ENCODE measurements at regions not wholly inside any gene's neighbourhood (a gene's known extent, or its start where the extent isn't known, plus 50 kb on each side); places are given as distances from the start of the nearest gene placed in this dataset.

GRCh38 chr11:112499153-112499880 lies 238.7 kb upstream of the PLET1 start:
- no peak overlapping the region for H3K4me3 Mint-ChIP-seq
- peaks cover 11 to 33% (median 15%) of the 10 kb centered on the region in 3 donors for H3K27me3 Mint-ChIP-seq
- no peak for DNase-seq
- no peaks in the 10 kb centered on the region for H3K36me3 Mint-ChIP-seq
- no peaks in the 10 kb centered on the region for H3K4me1 Mint-ChIP-seq
- no peak overlapping the region for H3K27ac Mint-ChIP-seq
- no peak for ATAC-seq (ENCODE audit: low read depth in 2 of 2)
- peaks cover 0 to 2% (median 0%) of the 10 kb centered on the region in 7 donors for H3K9me3 Mint-ChIP-seq

GRCh38 chr11:112499881-112500204 lies 239.2 kb upstream of the PLET1 start:
- ATAC-seq (ENCODE audit: low read depth in 2 of 2) (no peak), DNase-seq (no peak)
- Mint-ChIP-seq H3K9me3 (peaks cover 0 to 2% (median 0%) of the 10 kb centered on the region in 7 donors), H3K27ac (no peak overlapping the region), H3K4me3 (no peak overlapping the region), H3K4me1 (no peaks in the 10 kb centered on the region), H3K27me3 (peaks cover 14 to 35% (median 15%) of the 10 kb centered on the region in 3 donors), H3K36me3 (no peaks in the 10 kb centered on the region)

GRCh38 chr11:112503410-112503809 lies 242.8 kb upstream of the PLET1 start:
- H3K36me3 Mint-ChIP-seq, result no peaks in the 10 kb centered on the region
- H3K27ac Mint-ChIP-seq, result no peak overlapping the region
- H3K4me1 Mint-ChIP-seq, result no peaks in the 10 kb centered on the region
- H3K27me3 Mint-ChIP-seq, result peaks cover 24 to 63% (median 26%) of the 10 kb centered on the region in 3 donors
- peaks cover 0 to 4% (median 0%) of the 10 kb centered on the region in 7 donors for H3K9me3 Mint-ChIP-seq
- ATAC-seq (ENCODE audit: low read depth in 2 of 2), result no peak
- DNase-seq, result no peak
- H3K4me3 Mint-ChIP-seq, result no peak overlapping the region

GRCh38 chr11:112504056-112504455 lies 243.4 kb upstream of the PLET1 start:
- ATAC-seq (ENCODE audit: low read depth in 2 of 2) (no peak), DNase-seq (no peak)
- Mint-ChIP-seq H3K4me3 (no peak overlapping the region), H3K4me1 (no peaks in the 10 kb centered on the region), H3K9me3 (peaks cover 0 to 4% (median 0%) of the 10 kb centered on the region in 7 donors), H3K27me3 (peaks cover 25 to 61% (median 27%) of the 10 kb centered on the region in 3 donors), H3K36me3 (no peaks in the 10 kb centered on the region), H3K27ac (peak overlapping the region in 1 of 6 donors; percentile 50)

- peaks cover 20 to 58% (median 34%) of the 10 kb centered on the region in 3 donors for H3K27me3 Mint-ChIP-seq
- ATAC-seq (ENCODE audit: low read depth in 2 of 2) (no peak), DNase-seq (no peak)
- H3K36me3 Mint-ChIP-seq, result no peaks in the 10 kb centered on the region
- no peaks in the 10 kb centered on the region for H3K4me1 Mint-ChIP-seq
- peak overlapping the region in 1 of 6 donors; percentile 59 for H3K27ac Mint-ChIP-seq
- H3K4me3 Mint-ChIP-seq, result no peak overlapping the region
- H3K9me3 Mint-ChIP-seq, result peaks cover 0 to 4% (median 0%) of the 10 kb centered on the region in 7 donors
Observed at GRCh38 chr11:112506852-112507251, 246.2 kb upstream of the PLET1 start.

- peaks cover 0 to 4% (median 0%) of the 10 kb centered on the region in 7 donors for H3K9me3 Mint-ChIP-seq
- no peaks in the 10 kb centered on the region for H3K4me1 Mint-ChIP-seq
- no peak overlapping the region for H3K27ac Mint-ChIP-seq
- DNase-seq (no peak), ATAC-seq (ENCODE audit: low read depth in 2 of 2) (no peak)
- H3K36me3 Mint-ChIP-seq, result no peaks in the 10 kb centered on the region
- H3K4me3 Mint-ChIP-seq, result no peak overlapping the region
- peaks cover 20 to 56% (median 35%) of the 10 kb centered on the region in 3 donors for H3K27me3 Mint-ChIP-seq
Observed at GRCh38 chr11:112507281-112507680, 246.6 kb upstream of the PLET1 start.

GRCh38 chr11:112508750-112509149 lies 248.1 kb upstream of the PLET1 start:
- peaks cover 23 to 43% (median 36%) of the 10 kb centered on the region in 3 donors for H3K27me3 Mint-ChIP-seq
- no peak overlapping the region for H3K27ac Mint-ChIP-seq
- no peaks in the 10 kb centered on the region for H3K36me3 Mint-ChIP-seq
- H3K4me1 Mint-ChIP-seq, result no peaks in the 10 kb centered on the region
- peaks cover 0 to 4% (median 0%) of the 10 kb centered on the region in 7 donors for H3K9me3 Mint-ChIP-seq
- ATAC-seq (ENCODE audit: low read depth in 2 of 2), result no peak
- no peak for DNase-seq
- no peak overlapping the region for H3K4me3 Mint-ChIP-seq

- peaks cover 21 to 40% (median 31%) of the 10 kb centered on the region in 3 donors for H3K27me3 Mint-ChIP-seq
- no peaks in the 10 kb centered on the region for H3K4me1 Mint-ChIP-seq
- DNase-seq (no peak), ATAC-seq (ENCODE audit: low read depth in 2 of 2) (no peak)
- no peak overlapping the region for H3K4me3 Mint-ChIP-seq
- H3K36me3 Mint-ChIP-seq, result no peaks in the 10 kb centered on the region
- no peak overlapping the region for H3K27ac Mint-ChIP-seq
- H3K9me3 Mint-ChIP-seq, result peaks cover 0 to 4% (median 0%) of the 10 kb centered on the region in 7 donors
Observed at GRCh38 chr11:112509300-112509699, 248.6 kb upstream of the PLET1 start.

GRCh38 chr11:112511271-112511670 lies 250.6 kb upstream of the PLET1 start:
- no peak for DNase-seq
- no peak for ATAC-seq (ENCODE audit: low read depth in 2 of 2)
- no peak overlapping the region for H3K27ac Mint-ChIP-seq
- no peaks in the 10 kb centered on the region for H3K4me1 Mint-ChIP-seq
- H3K36me3 Mint-ChIP-seq, result no peaks in the 10 kb centered on the region
- no peak overlapping the region for H3K4me3 Mint-ChIP-seq
- peaks cover 23 to 34% (median 28%) of the 10 kb centered on the region in 3 donors for H3K27me3 Mint-ChIP-seq
- H3K9me3 Mint-ChIP-seq, result peaks cover 0 to 1% (median 0%) of the 10 kb centered on the region in 7 donors

GRCh38 chr11:112511911-112512310 lies 251.3 kb upstream of the PLET1 start:
- Mint-ChIP-seq H3K36me3 (no peaks in the 10 kb centered on the region), H3K27me3 (peaks cover 23 to 28% (median 28%) of the 10 kb centered on the region in 3 donors), H3K4me3 (no peak overlapping the region), H3K27ac (no peak overlapping the region), H3K9me3 (peaks cover 0 to 1% (median 0%) of the 10 kb centered on the region in 7 donors), H3K4me1 (no peaks in the 10 kb centered on the region)
- ATAC-seq (ENCODE audit: low read depth in 2 of 2) (no peak), DNase-seq (no peak)

- H3K9me3 Mint-ChIP-seq, result peaks cover 0 to 1% (median 0%) of the 10 kb centered on the region in 7 donors
- peaks cover 13 to 19% (median 17%) of the 10 kb centered on the region in 3 donors for H3K27me3 Mint-ChIP-seq
- ATAC-seq (ENCODE audit: low read depth in 2 of 2) (no peak), DNase-seq (no peak)
- no peaks in the 10 kb centered on the region for H3K4me1 Mint-ChIP-seq
- no peak overlapping the region for H3K27ac Mint-ChIP-seq
- no peaks in the 10 kb centered on the region for H3K36me3 Mint-ChIP-seq
- H3K4me3 Mint-ChIP-seq, result no peak overlapping the region
Observed at GRCh38 chr11:112513417-112513816, 252.8 kb upstream of the PLET1 start.

- DNase-seq (no peak), ATAC-seq (ENCODE audit: low read depth in 2 of 2) (no peak)
- H3K27ac Mint-ChIP-seq, result no peak overlapping the region
- H3K4me3 Mint-ChIP-seq, result no peak overlapping the region
- H3K4me1 Mint-ChIP-seq, result no peaks in the 10 kb centered on the region
- peaks cover 0 to 7% (median 0%) of the 10 kb centered on the region in 7 donors for H3K9me3 Mint-ChIP-seq
- peaks cover 13 to 25% (median 14%) of the 10 kb centered on the region in 3 donors for H3K27me3 Mint-ChIP-seq
- H3K36me3 Mint-ChIP-seq, result no peaks in the 10 kb centered on the region
Observed at GRCh38 chr11:112514011-112514740, 253.5 kb upstream of the PLET1 start.

GRCh38 chr11:112516261-112516660 lies 255.6 kb upstream of the PLET1 start:
- H3K4me1 Mint-ChIP-seq, result no peaks in the 10 kb centered on the region
- DNase-seq, result no peak
- ATAC-seq (ENCODE audit: low read depth in 2 of 2), result no peak
- H3K36me3 Mint-ChIP-seq, result no peaks in the 10 kb centered on the region
- H3K9me3 Mint-ChIP-seq, result peaks cover 0 to 7% (median 0%) of the 10 kb centered on the region in 7 donors
- peaks cover 13 to 25% (median 16%) of the 10 kb centered on the region in 3 donors for H3K27me3 Mint-ChIP-seq
- H3K27ac Mint-ChIP-seq, result peak overlapping the region in 1 of 6 donors; percentile 2
- H3K4me3 Mint-ChIP-seq, result no peak overlapping the region

GRCh38 chr11:112516755-112517154 lies 256.1 kb upstream of the PLET1 start:
- Mint-ChIP-seq H3K27ac (no peak overlapping the region), H3K4me3 (no peak overlapping the region), H3K36me3 (no peaks in the 10 kb centered on the region), H3K9me3 (peaks cover 0 to 7% (median 0%) of the 10 kb centered on the region in 7 donors), H3K27me3 (peaks cover 13 to 25% (median 16%) of the 10 kb centered on the region in 3 donors), H3K4me1 (no peaks in the 10 kb centered on the region)
- DNase-seq (no peak), ATAC-seq (ENCODE audit: low read depth in 2 of 2) (no peak)

All from naive B cell (primary cell).